K562 (cell line): ENCODE measurements at regions not wholly inside any gene's neighbourhood (a gene's known extent, or its start where the extent isn't known, plus 50 kb on each side); places are given as distances from the start of the nearest gene placed in this dataset.
A peak's percentile ranks its signal among the peaks of the same experiment; 100 is the strongest.

Source experiments
- ATAC-seq: fragments of 200-7000 bp; cut with Tn5 transposase; 3 replicates; pipeline ENCODE4 v1.9.1; 2020; ENCODE audit warnings: moderate library complexity
- BruUV-seq: library from RNA; stranded (reverse); fragments of 400-500 nt; replicated peaks from 2 replicates; lab custom pipeline; 2021; lab: Mats Ljungman, UMichigan
- CTCF ChIA-PET: fragments of 300-600 bp; formaldehyde crosslinking; extraction: SDS; loops from one replicate; lab custom pipeline; 2021; ENCODE audit warnings: low intra/inter-chr PET ratio; lab: Yijun Ruan, JAX
- POLR2A ChIA-PET: fragments of 300-600, 350-650 bp; sonication (Branson Sonifier 250); formaldehyde crosslinking; extraction: SDS; loops from one replicate; lab custom pipeline; 2021; ENCODE audit warnings: antibody characterized with exemption, inconsistent platforms; lab: Yijun Ruan, JAX
- DNase-seq, 4 experiments: peaks; one replicate each; pipeline versions ENCODE4 v3.0.0 to v3.0.0-alpha.2; 2011 to 2018; ENCODE audit warnings: low spot score in 3 of 4, mixed read lengths in 3 of 4; ENCODE audit errors: extremely low read depth in 1 of 4
- FAIRE-seq: peaks from 2 replicates; lab custom pipeline; 2011; peaks lifted over from hg19 to GRCh38; lab: Jason Lieb, UNC
- H2AFZ ChIP-seq: 2 replicates; pipeline ENCODE4 v1.6.0; 2011; ENCODE audit warnings: low read depth, low read length, control low read depth, inconsistent platforms
- H3K27ac ChIP-seq: fragments of 200-600 bp; 3 replicates; pipeline ENCODE4 v1.8.0; 2011; ENCODE audit warnings: low read depth, mild to moderate bottlenecking, control low read depth, inconsistent platforms, low read length, moderate library complexity, mixed read lengths; ENCODE audit errors: extremely low read depth
- H3K27me3 ChIP-seq, 2 experiments: fragments of 300-600 bp in 1 of 2; 2 replicates in 1 of 2; 3 replicates in 1 of 2; pipeline versions ENCODE4 v1.6.0 to v1.8.0; 2011; ENCODE audit warnings: inconsistent platforms in 2 of 2, low read length in 2 of 2, mild to moderate bottlenecking in 1 of 2, mixed read lengths in 1 of 2, moderate library complexity in 1 of 2; ENCODE audit not compliant: control insufficient read depth in 2 of 2, insufficient read depth in 2 of 2
- H3K36me3 ChIP-seq: fragments of 300-600 bp; 3 replicates; pipeline ENCODE4 v1.8.0; 2011; ENCODE audit warnings: mild to moderate bottlenecking, low read length, inconsistent platforms; ENCODE audit not compliant: control insufficient read depth, insufficient read depth
- H3K4me1 ChIP-seq, 2 experiments: fragments of 200-600 bp in 1 of 2; replicated peaks in 1 of 2; 2 replicates in 1 of 2; 3 replicates in 1 of 2; pipeline versions ENCODE4 v1.5.1 to v1.8.0; 2011; ENCODE audit warnings: inconsistent platforms in 2 of 2, low read length in 2 of 2, mild to moderate bottlenecking in 1 of 2, mixed read lengths in 1 of 2, moderate library complexity in 1 of 2; ENCODE audit not compliant: control insufficient read depth in 2 of 2, insufficient read depth in 2 of 2
- H3K4me2 ChIP-seq: 2 replicates; pipeline ENCODE4 v1.6.1; 2011; ENCODE audit warnings: low read length, control low read depth, inconsistent platforms, mixed read lengths; ENCODE audit not compliant: insufficient read depth
- H3K4me3 ChIP-seq: fragments of 200-600 bp; sonication (generic), shearing (Covaris generic); 2 replicates; pipeline ENCODE4 v1.5.1; 2016; ENCODE audit warnings: control low read depth, inconsistent platforms
- H3K79me2 ChIP-seq: fragments of 200-600 bp; 3 replicates; pipeline ENCODE4 v1.8.0; 2011; ENCODE audit warnings: low read length, inconsistent platforms; ENCODE audit not compliant: control insufficient read depth, insufficient read depth
- H3K9ac ChIP-seq, 2 experiments: 2 replicates each; pipeline versions ENCODE4 v1.6.0 to v1.6.1; 2011; ENCODE audit warnings: low read depth in 2 of 2, low read length in 2 of 2, control low read depth in 1 of 2, inconsistent platforms in 1 of 2, mild to moderate bottlenecking in 1 of 2, mixed read lengths in 1 of 2; ENCODE audit not compliant: insufficient read depth in 1 of 2
- H3K9me1 ChIP-seq: one replicate; pipeline ENCODE4 v1.6.0; 2011; ENCODE audit warnings: inconsistent platforms, mild to moderate bottlenecking, low read length, moderate library complexity; ENCODE audit not compliant: control insufficient read depth, insufficient read depth
- H3K9me3 ChIP-seq: replicated peaks from 2 replicates; pipeline ENCODE4 v1.5.1; 2011; ENCODE audit warnings: low read depth, low read length, inconsistent platforms; ENCODE audit not compliant: control insufficient read depth, insufficient read depth
- H4K20me1 ChIP-seq: replicated peaks from 2 replicates; pipeline ENCODE4 v1.6.1; 2011; ENCODE audit warnings: low read length, inconsistent platforms, mixed read lengths; ENCODE audit not compliant: control insufficient read depth, insufficient read depth
- BCLAF1 ChIP-seq, 2 experiments: fragments of 450-650 bp in 1 of 2; IDR thresholded peaks; 2 replicates each; pipeline ENCODE4 v1.6.1; 2011 to 2017; ENCODE audit warnings: low read depth in 2 of 2, antibody characterized with exemption in 1 of 2, borderline replicate concordance in 1 of 2, low read length in 1 of 2, mild to moderate bottlenecking in 1 of 2, mixed read lengths in 1 of 2; ENCODE audit not compliant: control insufficient read depth in 1 of 2
- BRCA1 ChIP-seq, 2 experiments: fragments of 450-650 bp in 1 of 2; sonication (generic) in 1 of 2; formaldehyde crosslinking in 1 of 2; IDR thresholded peaks; 2 replicates each; pipeline versions ENCODE4 v1.5.0 to v1.6.1; 2017 to 2020; ENCODE audit warnings: mild to moderate bottlenecking in 1 of 2, missing genetic modification reagents in 1 of 2
- C11orf30 ChIP-seq: fragments of 450-650 bp; IDR thresholded peaks from 2 replicates; pipeline ENCODE4 v1.6.1; 2016; ENCODE audit warnings: low read depth, mild to moderate bottlenecking
- CC2D1A ChIP-seq: fragments of 450-650 bp; IDR thresholded peaks from 2 replicates; pipeline ENCODE4 v1.6.1; 2017; ENCODE audit warnings: mild to moderate bottlenecking
- ETV1 ChIP-seq: fragments of 450-650 bp; conservative IDR thresholded peaks from 2 replicates; pipeline ENCODE4 v1.6.1; 2016; ENCODE audit warnings: missing genetic modification characterization, control low read depth, low read depth, missing compliant biosample characterization
- FOSL1 ChIP-seq: fragments of 200-800 bp; sonication (Bioruptor generic); conservative IDR thresholded peaks from 2 replicates; pipeline ENCODE4 v1.6.1; 2016; ENCODE audit warnings: missing genetic modification characterization, missing compliant biosample characterization
- JUN ChIP-seq, 2 experiments: sonication (generic) in 1 of 2; formaldehyde crosslinking in 1 of 2; IDR thresholded peaks; 2 replicates each; pipeline versions ENCODE4 v1.6.1 to v1.8.0; 2012 to 2022; ENCODE audit warnings: borderline replicate concordance in 2 of 2, mild to moderate bottlenecking in 2 of 2, improper control_type of control experiment in 1 of 2, low read depth in 1 of 2, low read length in 1 of 2, missing genetic modification reagents in 1 of 2
- MAFF ChIP-seq: IDR thresholded peaks from 2 replicates; pipeline ENCODE4 v1.6.1; 2012; ENCODE audit warnings: low read length, improper control_type of control experiment
- MAFG ChIP-seq: fragments of 450-650 bp; conservative IDR thresholded peaks from 2 replicates; pipeline ENCODE4 v1.6.1; 2016; ENCODE audit warnings: missing genetic modification characterization, missing compliant biosample characterization
- MCM7 ChIP-seq, 2 experiments: fragments of 450-650 bp; IDR thresholded peaks; 2 replicates each; pipeline ENCODE4 v1.6.1; 2016 to 2018
- MYC ChIP-seq, 2 experiments: fragments of 250-450 bp in 1 of 2; sonication (Bioruptor Pico) in 1 of 2; IDR thresholded peaks; 2 replicates each; pipeline versions ENCODE4 v1.5.1 to v1.6.1; 2012 to 2021; ENCODE audit warnings: low read depth in 2 of 2, borderline replicate concordance in 1 of 2, improper control_type of control experiment in 1 of 2, low read length in 1 of 2, mild to moderate bottlenecking in 1 of 2, moderate library complexity in 1 of 2
- SIN3A ChIP-seq, 2 experiments: fragments of 150-350 bp in 1 of 2; IDR thresholded peaks; 2 replicates each; pipeline ENCODE4 v1.6.1; 2011 to 2016; ENCODE audit warnings: borderline replicate concordance in 2 of 2, low read depth in 2 of 2, low read length in 2 of 2, mild to moderate bottlenecking in 2 of 2, moderate library complexity in 2 of 2; ENCODE audit not compliant: control insufficient read depth in 1 of 2
- SUPT5H ChIP-seq: fragments of 450-650 bp; IDR thresholded peaks from 2 replicates; pipeline ENCODE4 v1.6.1; 2016
- ZC3H4 ChIP-seq: sonication (generic); formaldehyde crosslinking; IDR thresholded peaks from 2 replicates; pipeline ENCODE4 v1.9.0; 2021; ENCODE audit warnings: missing genetic modification reagents, borderline replicate concordance
- ZKSCAN8 ChIP-seq: fragments of 200-800 bp; sonication (Bioruptor generic); IDR thresholded peaks from 2 replicates; pipeline ENCODE4 v1.6.1; 2016; ENCODE audit warnings: missing genetic modification characterization, missing compliant biosample characterization
- ZNF316 ChIP-seq: fragments of 450-650 bp; IDR thresholded peaks from 2 replicates; pipeline ENCODE4 v1.6.1; 2016
- ZNF431 ChIP-seq: sonication (generic); formaldehyde crosslinking; IDR thresholded peaks from 2 replicates; pipeline ENCODE4 v1.8.0; 2022; ENCODE audit warnings: mild to moderate bottlenecking, missing genetic modification reagents
- ZNF586 ChIP-seq: fragments of 450-650 bp; formaldehyde crosslinking; conservative IDR thresholded peaks from 2 replicates; pipeline ENCODE4 v1.4.0; 2020; ENCODE audit warnings: mild to moderate bottlenecking, moderate library complexity
- WGBS: fragments of 100-300 bp; shearing (Covaris generic); methylation state at CpG from one replicate; pipeline ENCODE4 v1.1.6; 2016; ENCODE audit warnings: low coverage, mixed read lengths; ENCODE audit not compliant: insufficient coverage; ENCODE audit errors: missing lambda C conversion rate; 5-methylcytosine and 5-hydroxymethylcytosine counted together
- in situ Hi-C: fragments of 300-500 bp; cut with MboI; formaldehyde crosslinking; loops from 4 replicates; pipeline ENCODE4 v1.15.0; 2018; ENCODE audit warnings: inconsistent platforms, mixed read lengths
- intact Hi-C: fragments of 100-400 bp; cut with micrococcal nuclease; formaldehyde crosslinking; loops from 2 replicates; pipeline ENCODE4 v1.14.2; 2022

- TF ChIP-seq BCLAF1 (IDR thresholded peaks at IDR 0.05; ENCODE audit: borderline replicate concordance in 1 of 2, control insufficient read depth in 1 of 2, low read depth in 2 of 2, low read length in 1 of 2) (no peak), FOSL1 (tag) (no peak)
Measured at GRCh38 chr15:31957581-31957980, 72.7 kb upstream of the CHRNA7 start (continued).

GRCh38 chr15:31964586-31965307 lies 65.6 kb upstream of the CHRNA7 start:
- Histone ChIP-seq H4K20me1 (no peaks in the 10 kb centered on the region), H3K36me3 (no peaks in the 10 kb centered on the region), H3K27ac (no peak overlapping the region), H3K4me1 (no peaks in the 10 kb centered on the region), H3K79me2 (no peaks in the 10 kb centered on the region), H3K4me2 (no peak overlapping the region), H3K4me3 (no peak overlapping the region), H3K9me1 (no peaks in the 10 kb centered on the region), H3K9ac (no peak overlapping the region), H3K9me3 (no peaks in the 10 kb centered on the region), H3K27me3 (no peaks in the 10 kb centered on the region), H2AFZ (no peak overlapping the region)
- ATAC-seq (no peak), FAIRE-seq (no peak), DNase-seq (no peak)
- intact Hi-C loops (no loop called here), in situ Hi-C loops (no loop called here)
- WGBS: under 1% methylated on average over 7 of the region's 7 CpGs
- no TSS peak for BruUV-seq
- POLR2A ChIA-PET: no interaction called here
- CTCF ChIA-PET: no interaction called here
- TF ChIP-seq ZNF431 (CRISPR knock-in tag) (no peak), ZNF316 (peak; percentile 49; the same call in 1 of the 2 replicates), BRCA1 (IDR thresholded peaks at IDR 0.05) (no peak), BRCA1 (CRISPR knock-in tag; IDR thresholded peaks at IDR 0.05) (no peak), CC2D1A (no peak), MCM7 (IDR thresholded peaks at IDR 0.05) (no peak), ETV1 (tag) (no peak), MYC (IDR thresholded peaks at IDR 0.05; ENCODE audit: low read depth, low read length) (no peak), MYC (CRISPR knock-in tag; IDR thresholded peaks at IDR 0.05; ENCODE audit: borderline replicate concordance, low read depth) (no peak), MAFF (0 out of 2 replicates have a peak, but pooled peaks have one; percentile 8), ZNF586 (no peak), C11orf30 (0 out of 2 replicates have a peak, but pooled peaks have one; percentile 25), SUPT5H (no peak), ZC3H4 (CRISPR knock-in tag) (no peak), MAFG (tag) (0 out of 2 replicates have a peak, but pooled peaks have one; percentile 7), ZKSCAN8 (CRISPR knock-in tag) (no peak), SIN3A (IDR thresholded peaks at IDR 0.05; ENCODE audit: borderline replicate concordance in 2 of 2, control insufficient read depth in 1 of 2, low read depth in 2 of 2, low read length in 2 of 2) (no peak), JUN (IDR thresholded peaks at IDR 0.05; ENCODE audit: borderline replicate concordance, low read depth, low read length) (no peak), JUN (CRISPR knock-in tag; IDR thresholded peaks at IDR 0.05; ENCODE audit: borderline replicate concordance) (no peak)
